Stimulated activated CD4-positive, alpha-beta T cell treated with anti-CD3 and anti-CD28 coated beads, Interleukin-2, amount 100 ng/mL, for 24 hours (primary cell): ENCODE measurements at regions not wholly inside any gene's neighbourhood (a gene's known extent, or its start where the extent isn't known, plus 50 kb on each side); places are given as distances from the start of the nearest gene placed in this dataset.

Experiments
- DNase-seq, 2 donors: peaks; one replicate each; pipeline ENCODE4 v3.0.0-alpha.2; 2020

DNA sequence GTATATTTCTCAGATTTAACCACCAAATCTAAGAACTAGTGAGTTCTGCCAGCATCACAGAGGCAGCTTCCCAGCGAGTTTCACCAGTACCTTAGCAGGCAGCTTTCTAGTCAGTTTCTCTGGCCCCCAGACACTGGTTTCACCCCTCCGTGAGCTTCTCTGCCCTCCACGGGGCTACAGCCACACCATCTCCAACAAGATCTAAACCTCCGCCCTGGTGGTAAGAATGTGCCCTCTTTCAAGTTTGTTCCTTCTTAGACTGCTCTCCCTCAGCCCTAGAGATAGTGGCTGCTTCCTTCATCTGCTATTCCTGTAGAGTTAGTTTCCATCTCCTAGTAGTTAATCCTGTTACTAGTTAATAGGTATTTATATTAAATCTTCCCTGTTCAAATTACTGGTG is 60.5 kb upstream of the TAB3 start:
- DNase-seq = no peak

- no peak for DNase-seq
Measured at GRCh38 chrX:30948626-30949025, 59.6 kb upstream of the TAB3 start.

GRCh38 chrX:30948051-30948450 is 59.0 kb upstream of the TAB3 start:
- DNase-seq = no peak

- no peak for DNase-seq
Measured at GRCh38 chrX:30943984-30944383, 54.9 kb upstream of the TAB3 start.

GRCh38 chrX:30941898-30942297 is 52.8 kb upstream of the TAB3 start:
- no peak for DNase-seq

GRCh38 chrX:30939928-30940327 is 50.9 kb upstream of the TAB3 start:
- DNase-seq = no peak
